Coronary artery (tissue), 2 donors: ENCODE measurements at regions not wholly inside any gene's neighbourhood (a gene's known extent, or its start where the extent isn't known, plus 50 kb on each side); places are given as distances from the start of the nearest gene placed in this dataset.

ENCODE experiments used
- DNase-seq: peaks from one replicate; pipeline ENCODE4 v3.0.0-alpha.2; 2017; ENCODE audit warnings: low spot score
- H3K27ac ChIP-seq, 2 donors: fragments of 200-600 bp; sonication (generic); one replicate each; pipeline ENCODE4 v1.5.1; 2016 to 2019
- H3K4me3 ChIP-seq: fragments of 200-600 bp; sonication (generic); 2 replicates; pipeline ENCODE4 v1.5.1; 2016; ENCODE audit warnings: mild to moderate bottlenecking, moderate library complexity
- TF ChIP-seq, protein P1 (sequence below): fragments of 200-600 bp; sonication (generic); IDR thresholded peaks from one replicate; pipeline ENCODE4 v1.5.1; 2019; ENCODE audit warnings: antibody characterized with exemption

DNA sequence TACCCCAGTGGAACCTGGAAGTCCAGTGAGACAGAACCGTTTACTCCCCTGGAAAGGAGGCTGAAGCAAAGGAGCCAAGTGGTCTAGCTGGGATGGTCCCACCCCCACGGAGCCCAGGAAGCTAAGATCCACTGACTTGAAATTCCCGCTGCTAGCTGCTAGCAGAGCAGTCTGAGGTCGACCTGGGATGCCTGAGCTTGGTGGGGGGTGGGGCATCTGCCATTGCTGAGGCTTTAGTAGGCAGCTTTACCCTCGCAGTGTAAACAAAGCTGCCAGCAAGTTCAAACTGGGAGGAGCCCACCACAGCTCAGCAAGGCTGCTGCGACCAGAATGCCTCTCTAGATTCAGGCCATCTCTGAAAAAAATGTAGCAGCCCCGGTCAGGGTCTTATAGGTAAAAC is 437.0 kb downstream of the SUCLA2 start:
- H3K4me3 ChIP-seq, result no peak overlapping the region
- no peak for DNase-seq
- TF ChIP-seq, protein P1, sequence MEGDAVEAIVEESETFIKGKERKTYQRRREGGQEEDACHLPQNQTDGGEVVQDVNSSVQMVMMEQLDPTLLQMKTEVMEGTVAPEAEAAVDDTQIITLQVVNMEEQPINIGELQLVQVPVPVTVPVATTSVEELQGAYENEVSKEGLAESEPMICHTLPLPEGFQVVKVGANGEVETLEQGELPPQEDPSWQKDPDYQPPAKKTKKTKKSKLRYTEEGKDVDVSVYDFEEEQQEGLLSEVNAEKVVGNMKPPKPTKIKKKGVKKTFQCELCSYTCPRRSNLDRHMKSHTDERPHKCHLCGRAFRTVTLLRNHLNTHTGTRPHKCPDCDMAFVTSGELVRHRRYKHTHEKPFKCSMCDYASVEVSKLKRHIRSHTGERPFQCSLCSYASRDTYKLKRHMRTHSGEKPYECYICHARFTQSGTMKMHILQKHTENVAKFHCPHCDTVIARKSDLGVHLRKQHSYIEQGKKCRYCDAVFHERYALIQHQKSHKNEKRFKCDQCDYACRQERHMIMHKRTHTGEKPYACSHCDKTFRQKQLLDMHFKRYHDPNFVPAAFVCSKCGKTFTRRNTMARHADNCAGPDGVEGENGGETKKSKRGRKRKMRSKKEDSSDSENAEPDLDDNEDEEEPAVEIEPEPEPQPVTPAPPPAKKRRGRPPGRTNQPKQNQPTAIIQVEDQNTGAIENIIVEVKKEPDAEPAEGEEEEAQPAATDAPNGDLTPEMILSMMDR, result no peak
- H3K27ac ChIP-seq, result no peak overlapping the region

DNA sequence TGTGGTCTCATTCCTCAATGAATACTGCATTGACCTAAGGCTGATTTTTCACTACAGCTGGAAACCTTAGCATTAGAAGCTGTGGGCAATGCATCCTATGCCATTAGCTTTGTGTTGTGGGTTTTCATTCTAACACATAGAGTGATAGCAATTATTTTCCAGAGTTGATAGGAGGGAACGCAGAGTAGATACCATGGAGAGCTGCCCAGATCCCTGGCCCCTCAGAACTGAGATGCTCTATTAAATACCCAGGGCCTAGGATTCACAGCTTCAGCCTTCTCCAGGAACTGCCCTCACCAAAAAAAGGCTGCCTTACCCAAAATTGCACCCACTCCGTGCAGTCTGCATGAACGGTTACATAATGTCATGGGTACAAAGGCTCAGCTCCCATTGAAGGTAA is 444.4 kb downstream of the SUCLA2 start:
- TF ChIP-seq, protein P1, result no peak
- Histone ChIP-seq H3K27ac (no peak overlapping the region), H3K4me3 (no peak overlapping the region)
- no peak for DNase-seq

DNA sequence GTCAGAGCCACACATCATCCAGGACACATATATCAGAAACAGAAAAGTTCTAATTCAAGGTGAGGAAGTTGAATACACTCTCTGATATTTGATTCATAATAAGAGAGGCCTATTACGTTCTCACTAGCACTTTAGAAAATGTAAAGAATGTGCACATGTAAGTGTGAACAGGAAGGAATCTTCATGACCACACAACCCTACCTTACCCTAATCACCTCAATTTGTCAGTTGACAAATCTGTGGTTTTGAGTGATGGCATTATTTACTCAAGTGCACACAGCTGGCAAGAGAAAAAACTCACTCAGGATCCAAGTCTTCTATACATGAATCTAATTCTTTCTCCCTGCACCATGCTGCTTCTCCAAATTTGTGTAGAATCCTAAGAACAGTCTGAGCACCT is 445.8 kb downstream of the SUCLA2 start:
- no peak overlapping the region for H3K4me3 ChIP-seq
- DNase-seq, result no peak
- TF ChIP-seq, protein P1, result no peak
- no peak overlapping the region for H3K27ac ChIP-seq

DNA sequence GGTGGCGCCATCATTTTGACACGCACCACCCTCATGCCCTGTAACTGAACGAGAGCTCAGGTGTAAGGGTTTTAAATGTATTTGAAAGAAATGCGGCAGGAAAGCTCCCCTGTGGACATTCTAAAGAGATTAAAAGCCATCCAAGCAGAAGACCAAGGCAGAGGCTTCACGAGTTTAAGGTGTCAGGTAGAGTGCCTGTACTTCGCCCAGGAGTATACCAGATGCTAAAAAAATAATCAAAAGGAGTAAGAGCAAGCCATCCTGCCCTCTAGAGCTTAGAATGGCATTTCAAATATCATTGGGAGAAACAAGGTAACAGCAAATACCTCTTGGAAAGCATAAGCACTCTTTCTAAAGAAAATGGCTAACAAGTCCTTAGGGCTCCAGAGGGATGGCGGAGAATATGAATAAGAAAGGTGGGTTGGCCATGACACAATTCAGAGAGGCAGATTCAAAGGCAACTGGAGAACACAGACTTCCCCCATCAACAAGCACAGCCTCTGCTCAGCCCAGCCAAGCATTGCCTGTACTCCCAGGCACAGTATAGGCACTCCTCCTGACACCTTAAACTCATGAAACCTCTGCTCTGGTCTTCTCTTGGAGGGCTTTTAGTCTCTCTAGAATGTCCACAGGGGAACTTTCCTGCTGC is 447.6 kb downstream of the SUCLA2 start:
- H3K4me3 ChIP-seq, result no peak overlapping the region
- DNase-seq, result no peak
- TF ChIP-seq, protein P1, result no peak
- no peak overlapping the region for H3K27ac ChIP-seq

DNA sequence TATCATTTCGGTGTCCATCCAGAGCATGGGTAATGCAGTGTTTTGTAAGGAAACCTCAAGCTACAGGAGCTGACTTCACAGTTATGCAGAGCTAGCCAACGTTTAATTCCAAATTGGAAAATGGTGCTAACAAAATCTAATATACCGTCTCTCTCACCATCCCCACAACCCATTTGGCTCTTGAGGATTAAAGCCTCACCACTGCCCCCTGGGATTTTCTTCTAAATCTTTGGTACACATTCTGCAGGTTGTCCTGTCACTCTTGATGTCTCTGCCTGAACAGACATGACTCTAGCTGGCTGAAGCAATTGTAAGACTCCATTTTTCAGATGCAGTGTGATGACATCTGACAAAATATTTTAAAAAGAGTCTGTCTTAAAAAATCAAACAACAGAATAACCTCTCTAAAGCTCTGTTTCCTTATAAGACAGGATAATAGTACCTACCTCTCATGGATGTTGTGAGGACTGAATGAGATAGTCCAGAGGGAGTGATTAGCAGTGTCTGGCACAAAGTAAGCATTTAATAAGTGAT is 451.8 kb downstream of the SUCLA2 start:
- no peak overlapping the region for H3K27ac ChIP-seq
- DNase-seq, result no peak
- TF ChIP-seq, protein P1, result no peak
- no peak overlapping the region for H3K4me3 ChIP-seq

DNA sequence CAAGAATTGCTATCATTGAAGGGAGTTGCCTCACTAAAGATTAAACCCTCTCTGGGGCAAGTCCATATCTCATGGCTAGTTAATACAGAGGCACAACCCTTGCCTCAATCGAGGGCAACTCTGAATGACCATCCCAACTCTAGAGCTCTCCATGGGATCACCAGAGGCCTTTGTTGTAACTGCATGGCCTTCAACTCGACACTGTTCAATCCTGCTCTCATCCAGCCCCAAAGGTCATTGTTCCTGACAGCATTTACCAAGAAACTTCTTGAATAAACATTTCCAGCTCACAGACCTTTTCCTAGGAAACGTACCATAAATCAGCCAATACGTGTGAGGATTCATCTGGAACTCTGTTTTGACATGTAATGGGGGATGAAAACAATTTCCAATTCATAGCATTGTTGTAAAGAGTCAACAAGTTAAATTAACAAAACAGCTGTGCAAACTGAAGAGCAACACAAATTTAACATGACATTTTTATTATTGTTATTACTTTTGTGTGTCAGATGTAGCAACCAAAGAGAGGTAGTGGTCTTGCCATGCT is 452.7 kb downstream of the SUCLA2 start:
- TF ChIP-seq, protein P1, result no peak
- Histone ChIP-seq H3K27ac (no peak overlapping the region), H3K4me3 (no peak overlapping the region)
- no peak for DNase-seq
